Amniotic epithelial cell (primary cell): ENCODE measurements at regions not wholly inside any gene's neighbourhood (a gene's known extent, or its start where the extent isn't known, plus 50 kb on each side); places are given as distances from the start of the nearest gene placed in this dataset.

Source experiments
- DNase-seq: peaks from one replicate; pipeline ENCODE4 v3.0.0-alpha.2; 2010; ENCODE audit warnings: low read depth

DNA sequence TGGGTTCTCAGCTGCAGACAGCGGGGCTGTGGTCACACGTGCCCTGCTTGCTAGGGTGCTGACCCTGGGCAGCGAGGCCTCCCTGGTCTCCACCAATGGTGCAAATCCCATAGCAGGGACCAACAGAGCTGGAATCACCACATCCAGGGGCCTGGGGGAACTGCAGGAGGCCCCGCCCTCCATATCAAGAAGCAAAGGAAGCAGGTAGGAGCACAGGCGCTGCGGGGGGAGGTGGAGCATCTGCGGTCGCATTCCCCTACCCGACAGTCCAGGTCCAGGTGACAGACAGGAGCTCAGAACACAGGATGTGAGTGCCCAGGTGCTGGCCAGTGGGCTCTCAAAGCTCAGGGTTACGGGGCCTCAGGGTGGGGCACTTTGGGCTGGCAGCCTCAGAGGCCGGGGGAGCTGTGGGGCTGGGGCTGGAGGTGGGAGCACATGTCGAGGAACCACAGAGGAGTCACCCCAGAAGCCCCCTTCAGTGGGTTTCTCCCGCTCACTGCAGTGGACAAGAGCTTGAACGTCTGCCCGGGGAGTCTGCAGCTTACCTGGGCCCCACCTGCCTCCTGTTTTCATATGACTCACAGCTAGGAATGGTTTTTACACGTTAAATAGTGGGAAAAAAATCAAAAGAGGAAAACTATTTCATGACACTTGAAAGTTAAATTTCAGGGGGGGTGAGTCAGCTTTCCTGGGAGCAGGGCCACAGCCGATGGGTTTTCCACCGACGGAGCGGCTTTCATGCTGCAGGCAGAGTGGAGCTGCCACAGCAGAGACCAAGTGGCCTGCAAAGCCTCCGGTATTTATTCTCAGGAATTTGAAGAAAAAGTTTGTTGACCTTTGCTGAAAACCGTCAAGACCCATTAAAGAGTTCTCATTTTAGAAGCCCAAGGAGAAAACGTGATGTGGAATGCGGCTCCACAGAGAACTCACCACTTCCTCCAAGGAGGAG, 148.7 kb upstream of the PPP2R2D start:
- DNase-seq, result no peak

DNA sequence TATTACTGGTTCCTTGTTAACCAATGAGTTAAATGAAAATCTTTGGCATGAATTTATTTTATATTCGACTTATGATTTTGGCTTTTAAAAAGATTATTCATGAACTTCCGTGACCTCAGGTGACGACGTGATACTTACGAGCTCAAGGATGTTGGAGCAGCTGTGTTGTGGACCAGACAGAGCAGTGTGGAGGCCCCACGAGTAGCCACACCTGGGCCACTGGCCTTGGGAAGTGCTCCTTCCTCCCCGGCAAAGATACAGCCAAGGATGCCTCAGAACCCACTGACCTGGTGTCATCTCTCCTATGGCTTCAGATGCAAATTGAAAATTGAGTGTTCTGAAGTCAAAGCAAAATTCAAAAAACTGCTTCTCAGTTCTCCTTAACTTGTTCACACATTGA, 147.5 kb upstream of the PPP2R2D start:
- no peak for DNase-seq

GRCh38 chr10:131755200-131755599, 145.6 kb upstream of the PPP2R2D start:
- DNase-seq, result no peak

- DNase-seq, result no peak
Measured at GRCh38 chr10:131757285-131758058, 143.3 kb upstream of the PPP2R2D start.

GRCh38 chr10:131758062-131758938, 142.5 kb upstream of the PPP2R2D start:
- no peak for DNase-seq

DNA sequence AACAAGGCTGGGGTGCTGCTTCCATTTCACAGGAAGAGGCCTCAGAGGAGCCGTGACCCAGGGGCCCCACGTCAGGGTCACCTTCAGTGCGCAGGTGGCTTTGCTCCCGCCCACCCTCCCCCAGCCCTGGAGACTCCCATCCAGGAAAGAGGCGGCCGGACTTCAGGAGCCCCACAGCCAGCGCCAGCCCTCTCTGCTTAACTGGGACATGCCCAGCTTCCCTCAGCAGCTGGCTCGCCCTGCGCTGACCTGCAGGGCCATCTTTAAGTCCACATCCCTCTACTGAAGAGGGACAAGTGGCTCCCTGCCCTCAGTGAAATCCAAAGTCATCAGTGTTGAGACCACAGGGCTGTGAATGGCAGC, 141.9 kb upstream of the PPP2R2D start:
- DNase-seq, result no peak

DNA sequence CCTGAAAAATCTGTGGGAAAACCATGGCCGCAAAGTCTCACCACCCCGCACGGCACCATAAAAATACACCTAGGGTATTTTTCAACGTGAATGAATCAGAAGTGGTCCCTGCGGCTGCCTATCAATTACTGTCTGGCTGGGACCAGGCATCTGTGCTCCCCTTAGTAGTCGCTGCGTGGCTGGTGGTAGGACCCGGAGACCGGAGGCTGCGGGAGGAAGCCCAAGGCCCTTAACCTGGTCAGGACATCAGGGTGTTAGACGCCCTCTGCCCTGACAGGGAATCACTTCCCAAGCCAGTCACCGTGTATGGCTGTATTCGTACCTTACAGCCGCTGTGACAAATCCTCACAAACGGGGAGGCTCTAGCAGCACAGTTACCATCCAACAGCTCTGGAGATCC, 141.5 kb upstream of the PPP2R2D start:
- no peak for DNase-seq

GRCh38 chr10:131760416-131761166, 140.2 kb upstream of the PPP2R2D start:
- DNase-seq, result no peak

DNA sequence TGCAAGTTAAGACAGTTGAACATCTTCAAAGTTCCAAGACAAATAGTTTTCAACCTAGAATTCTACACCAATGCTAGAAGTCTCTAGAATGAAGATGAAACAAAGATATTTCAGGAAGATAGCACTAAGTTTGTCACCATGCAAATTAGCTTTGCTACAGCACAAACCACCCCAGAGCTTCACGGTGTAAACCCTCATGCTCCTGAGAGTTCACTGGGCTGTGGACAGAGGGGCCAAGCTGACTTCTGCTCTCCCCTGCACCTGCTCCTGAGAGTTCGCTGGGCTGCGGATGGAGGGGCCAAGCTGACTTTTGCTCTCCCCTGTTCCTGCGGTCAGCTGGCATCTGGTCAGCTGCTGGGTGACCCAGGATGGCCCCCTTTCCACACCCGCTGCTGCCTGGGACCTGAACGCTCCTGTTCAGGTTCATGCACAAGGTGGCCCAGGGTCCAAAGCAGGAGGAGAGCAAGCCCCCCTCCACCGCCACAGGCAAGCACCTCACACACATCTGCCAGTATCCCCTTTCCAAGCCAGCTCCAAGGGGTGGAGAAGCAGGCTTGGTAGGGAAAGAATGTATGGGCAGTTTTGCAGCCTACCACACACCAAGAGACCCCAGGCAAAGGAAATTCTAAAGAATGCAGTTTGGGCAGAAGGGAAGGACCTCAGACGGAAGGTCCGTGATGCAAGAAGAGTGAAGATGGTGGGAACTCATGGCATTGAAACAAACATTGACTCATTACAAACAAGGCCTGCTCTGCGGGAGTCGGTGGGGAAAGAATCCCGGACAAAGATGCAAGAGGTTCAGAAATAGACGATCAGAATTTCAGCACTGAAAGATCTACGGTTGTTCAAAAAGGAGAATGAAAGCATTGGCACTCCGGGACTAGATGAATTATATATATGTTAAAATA, 137.8 kb upstream of the PPP2R2D start:
- no peak for DNase-seq

DNA sequence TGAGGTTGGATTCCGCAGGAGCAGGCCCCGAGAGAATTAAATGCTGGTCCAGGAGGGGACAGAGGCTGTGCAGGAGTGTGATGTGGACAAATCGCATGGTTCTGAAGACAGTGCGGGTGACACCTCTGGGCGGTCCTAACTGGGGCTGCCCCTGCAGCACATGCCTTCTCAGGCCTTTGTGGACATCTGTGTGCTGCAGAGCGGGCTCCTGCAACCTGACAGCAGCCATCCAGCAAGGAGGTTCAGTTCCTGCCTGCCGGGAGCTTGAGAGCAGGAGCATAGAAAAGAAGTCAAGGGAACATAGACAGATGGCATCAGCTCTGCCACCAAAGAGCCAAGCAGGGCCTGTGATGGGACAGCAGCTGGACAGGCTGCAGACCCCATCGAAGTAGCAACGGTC, 135.9 kb upstream of the PPP2R2D start:
- DNase-seq, result no peak

GRCh38 chr10:131766096-131766495, 134.7 kb upstream of the PPP2R2D start:
- DNase-seq, result no peak

DNA sequence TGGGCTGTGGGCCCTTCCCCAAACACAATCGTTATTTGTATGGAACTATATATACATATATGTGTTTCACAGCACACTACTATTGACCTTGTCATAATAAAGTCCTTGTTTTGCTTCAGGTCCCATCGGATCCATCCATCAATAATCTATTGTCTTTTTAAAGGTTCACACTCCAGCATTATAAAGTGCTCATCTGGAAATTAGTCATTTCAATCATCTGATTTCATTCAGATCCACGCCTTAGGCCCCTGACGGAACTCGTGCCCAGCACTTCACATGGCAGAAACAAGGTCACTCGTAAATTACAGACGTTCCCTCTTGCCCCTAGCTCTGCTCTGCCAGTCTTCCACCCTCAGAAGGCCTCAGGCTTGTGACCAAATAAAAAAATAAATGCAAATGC, 133.1 kb upstream of the PPP2R2D start:
- no peak for DNase-seq

GRCh38 chr10:131769571-131770410, 131.0 kb upstream of the PPP2R2D start:
- DNase-seq, result no peak

GRCh38 chr10:131770946-131771633, 129.7 kb upstream of the PPP2R2D start:
- DNase-seq, result no peak

DNA sequence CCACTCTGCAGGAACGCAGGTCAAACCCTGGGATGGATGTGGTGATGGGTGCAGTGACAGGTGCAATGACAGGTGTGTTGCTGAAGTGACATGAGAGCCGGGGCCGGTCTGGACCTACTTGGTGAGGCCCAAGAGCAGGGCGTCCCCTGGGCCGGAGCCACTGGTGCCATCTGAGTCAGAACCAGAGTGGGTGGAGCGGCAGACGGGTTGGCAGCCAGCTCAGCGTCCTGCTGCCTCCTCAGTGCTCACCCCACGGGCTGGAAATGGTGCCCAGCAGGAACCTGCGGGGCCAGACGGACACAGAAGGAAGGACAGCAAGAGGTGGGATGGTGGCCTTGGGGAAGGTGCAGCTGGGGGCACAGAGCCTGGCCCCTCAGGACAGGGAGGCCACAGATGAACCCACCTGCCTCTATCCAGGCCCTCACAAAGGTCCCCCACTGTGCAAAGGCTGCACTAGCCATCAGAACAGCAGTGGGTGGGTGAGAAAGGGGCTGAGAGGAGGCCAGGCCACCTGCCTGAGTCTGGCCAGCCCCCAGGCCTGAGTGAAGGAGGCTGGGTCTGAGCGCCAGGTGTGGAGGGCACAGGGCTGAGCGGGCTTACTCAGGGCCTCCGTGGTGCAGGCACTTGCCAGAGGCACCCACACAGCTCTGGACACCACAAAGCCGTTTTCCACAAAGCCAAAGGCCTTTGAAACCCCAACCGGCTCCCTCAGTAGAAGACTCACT, 129.0 kb upstream of the PPP2R2D start:
- DNase-seq, result no peak

DNA sequence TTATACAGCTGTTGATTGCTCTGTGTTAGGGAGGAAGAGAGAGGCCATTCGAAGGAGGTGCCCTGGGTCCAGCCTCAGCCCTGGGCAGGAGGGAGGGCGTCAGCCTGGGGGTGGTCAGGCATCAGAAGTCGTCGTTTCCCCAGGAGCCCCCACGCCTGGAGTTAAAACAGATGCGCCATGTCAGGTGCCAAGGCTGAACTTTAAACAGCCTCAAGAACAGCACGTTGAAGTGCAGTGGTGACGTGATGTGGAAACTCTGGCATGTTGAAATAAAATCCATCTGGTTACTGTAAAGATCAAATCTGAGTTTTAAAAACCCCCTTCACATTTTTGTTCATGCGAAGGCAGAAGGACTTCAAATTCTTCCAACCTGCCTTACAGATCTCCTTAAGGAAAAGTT, 128.4 kb upstream of the PPP2R2D start:
- DNase-seq, result no peak

DNA sequence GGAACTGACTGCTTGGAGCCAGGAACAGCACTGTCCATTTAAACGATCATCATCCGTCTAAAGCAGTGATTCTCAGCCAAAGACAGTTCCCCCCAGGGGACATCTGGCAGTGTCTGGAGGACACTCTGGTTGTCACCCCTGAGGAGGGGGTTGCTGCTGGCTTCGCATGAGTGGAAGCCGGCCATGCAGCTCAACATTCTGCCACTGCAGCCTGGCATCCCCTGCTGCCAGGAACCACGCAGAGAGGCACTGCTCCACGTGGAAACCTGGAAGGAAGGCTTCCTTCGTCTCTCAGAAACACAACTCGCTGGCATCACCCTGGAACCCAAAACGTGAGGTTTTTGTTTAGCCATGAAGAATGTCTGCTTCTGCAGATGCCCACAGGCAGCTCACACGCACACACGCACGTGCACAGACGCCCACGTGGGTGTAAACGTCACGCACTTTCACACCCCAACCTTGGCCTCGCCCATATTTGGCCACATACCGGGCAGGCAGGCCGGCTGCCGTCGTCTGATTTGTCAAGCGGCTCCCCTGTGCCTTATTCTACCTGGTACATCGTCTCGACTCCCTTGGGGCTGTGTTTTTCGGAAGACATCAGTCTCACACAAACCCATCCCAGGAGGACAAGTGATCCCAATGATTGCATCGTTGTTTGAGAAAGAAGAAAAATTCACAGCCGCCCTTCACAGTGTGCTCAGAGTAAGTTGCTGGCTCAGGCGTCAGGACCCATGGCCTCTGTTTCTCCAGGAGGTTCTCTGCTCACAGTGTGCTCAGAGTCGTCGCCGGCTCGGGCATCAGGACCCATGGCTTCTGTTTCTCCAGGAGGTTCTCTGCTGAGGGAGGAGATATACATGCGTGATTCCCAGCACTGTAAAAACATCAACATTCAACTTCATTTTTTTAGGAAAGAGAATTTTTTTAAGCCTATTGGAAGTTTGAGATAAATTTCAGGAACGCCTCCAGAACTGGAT, 127.2 kb upstream of the PPP2R2D start:
- no peak for DNase-seq
